ENCODE measurements at regions not wholly inside any gene's neighbourhood (a gene's known extent, or its start where the extent isn't known, plus 50 kb on each side); places are given as distances from the start of the nearest gene placed in this dataset.

- DNase-seq (ENCODE audit: low read depth) = no peak
- H3K4me3 ChIP-seq (ENCODE audit: low read depth, low read length) = no peak overlapping the region
- TF ChIP-seq CTCF (IDR thresholded peaks at IDR 0.05; ENCODE audit: low read depth, low read length, missing control alignments) = no peak
- in situ Hi-C loops (cut with HindIII; ENCODE audit: low sequenced_read_pairs) = no loop called here
These were observed 492.3 kb downstream of the CENPC start for GRCh38 chr4:67052814-67053675.

GRCh38 chr4:67051000-67051789 lies 494.1 kb downstream of the CENPC start:
- no peak for DNase-seq (ENCODE audit: low read depth)
- no peak for TF ChIP-seq CTCF (IDR thresholded peaks at IDR 0.05; ENCODE audit: low read depth, low read length, missing control alignments)
- in situ Hi-C loops (cut with HindIII; ENCODE audit: low sequenced_read_pairs) = no loop called here
- no peak overlapping the region for H3K4me3 ChIP-seq (ENCODE audit: low read depth, low read length)

GRCh38 chr4:67049446-67049845 lies 495.9 kb downstream of the CENPC start:
- in situ Hi-C loops (cut with HindIII; ENCODE audit: low sequenced_read_pairs) = no loop called here
- H3K4me3 ChIP-seq (ENCODE audit: low read depth, low read length) = no peak overlapping the region
- no peak for DNase-seq (ENCODE audit: low read depth)
- no peak for TF ChIP-seq CTCF (IDR thresholded peaks at IDR 0.05; ENCODE audit: low read depth, low read length, missing control alignments)

- in situ Hi-C loops (cut with HindIII; ENCODE audit: low sequenced_read_pairs) = no loop called here
- H3K4me3 ChIP-seq (ENCODE audit: low read depth, low read length) = no peak overlapping the region
- TF ChIP-seq CTCF (IDR thresholded peaks at IDR 0.05; ENCODE audit: low read depth, low read length, missing control alignments) = no peak
- no peak for DNase-seq (ENCODE audit: low read depth)
These were observed 496.8 kb downstream of the CENPC start for GRCh38 chr4:67048530-67048929.

GRCh38 chr4:67040315-67040714 lies 505.0 kb downstream of the CENPC start:
- no peak overlapping the region for H3K4me3 ChIP-seq (ENCODE audit: low read depth, low read length)
- in situ Hi-C loops (cut with HindIII; ENCODE audit: low sequenced_read_pairs) = no loop called here
- TF ChIP-seq CTCF (IDR thresholded peaks at IDR 0.05; ENCODE audit: low read depth, low read length, missing control alignments) = no peak
- DNase-seq (ENCODE audit: low read depth) = no peak

GRCh38 chr4:67038228-67038566 lies 507.1 kb downstream of the CENPC start:
- in situ Hi-C loops (cut with HindIII; ENCODE audit: low sequenced_read_pairs) = no loop called here
- H3K4me3 ChIP-seq (ENCODE audit: low read depth, low read length) = no peak overlapping the region
- TF ChIP-seq CTCF (IDR thresholded peaks at IDR 0.05; ENCODE audit: low read depth, low read length, missing control alignments) = no peak
- DNase-seq (ENCODE audit: low read depth) = no peak

Data from astrocyte of the cerebellum (primary cell).